Aorta (tissue), 5 donors: ENCODE measurements at regions not wholly inside any gene's neighbourhood (a gene's known extent, or its start where the extent isn't known, plus 50 kb on each side); places are given as distances from the start of the nearest gene placed in this dataset.

Experiments used
- ATAC-seq: fragments of 200-7000 bp; cut with Tn5 transposase; one replicate; pipeline ENCODE4 v1.9.1; 2022; ENCODE audit warnings: moderate library complexity; ENCODE audit not compliant: low FRiP score
- DNase-seq, 2 donors: peaks; one replicate each; pipeline ENCODE4 v3.0.0-alpha.2; 2020
- H3K27ac ChIP-seq, 2 donors: one replicate each; pipeline ENCODE4 v1.5.1; 2013; ENCODE audit warnings: low read length in 2 of 2, mild to moderate bottlenecking in 2 of 2, moderate library complexity in 2 of 2, control low read depth in 1 of 2, inconsistent platforms in 1 of 2, low read depth in 1 of 2
- H3K27me3 ChIP-seq, 2 donors: one replicate each; pipeline ENCODE4 v1.6.1; 2013; ENCODE audit warnings: control low read depth in 1 of 2, low read length in 1 of 2, mild to moderate bottlenecking in 1 of 2, moderate library complexity in 1 of 2; ENCODE audit not compliant: insufficient read depth in 2 of 2, control insufficient read depth in 1 of 2
- H3K36me3 ChIP-seq, 2 donors: one replicate each; pipeline ENCODE4 v1.6.1; 2013; ENCODE audit warnings: control low read depth in 1 of 2, low read length in 1 of 2, mild to moderate bottlenecking in 1 of 2; ENCODE audit not compliant: insufficient read depth in 2 of 2, control insufficient read depth in 1 of 2
- H3K4me1 ChIP-seq, 2 donors: one replicate each; pipeline ENCODE4 v1.6.1; 2013; ENCODE audit warnings: low read length in 2 of 2, control low read depth in 1 of 2, mild to moderate bottlenecking in 1 of 2, moderate library complexity in 1 of 2; ENCODE audit not compliant: insufficient read depth in 2 of 2, control insufficient read depth in 1 of 2
- H3K4me3 ChIP-seq, 2 donors: one replicate each; pipeline ENCODE4 v1.5.1; 2013; ENCODE audit warnings: low read length in 2 of 2, control low read depth in 1 of 2, mild to moderate bottlenecking in 1 of 2
- H3K9me3 ChIP-seq: one replicate; pipeline ENCODE4 v1.6.1; 2013; ENCODE audit warnings: mild to moderate bottlenecking, low read length; ENCODE audit not compliant: control insufficient read depth
- WGBS, 2 donors: extraction: QIAGEN DNeasy Blood & Tissue Kit; methylation state at CpG; one replicate each; pipeline ENCODE4 v1.1.7; 2013; 5-methylcytosine and 5-hydroxymethylcytosine counted together
- intact Hi-C, 2 donors: fragments of 100-400 bp; cut with DNase I; formaldehyde crosslinking; loops; one replicate each; pipeline versions ENCODE4 v1.14.2 to v1.15.0; 2022
- donor health status: healthy with polysubstance abuse.
- donor health status: Bipolar disorder and iron deficiency.
- donor health status: DM: no; HTN: no; CAD: no.
- donor health status: DM: no; HTN: no; CAD: no.
- donor health status: DM: yes; HTN: yes; CAD: no.

- H3K27me3 ChIP-seq: no peaks in the 10 kb centered on the region
- DNase-seq (no peak), ATAC-seq (no peak)
- no peak overlapping the region for H3K4me3 ChIP-seq
- no peaks in the 10 kb centered on the region for H3K4me1 ChIP-seq
- peaks cover 2% of the 10 kb centered on the region for H3K9me3 ChIP-seq
- WGBS, 2 donors: 33 to 39% methylated on average over 9 of the region's 9 CpGs
- intact Hi-C loops: no loop called here
- H3K36me3 ChIP-seq: no peaks in the 10 kb centered on the region
- no peak overlapping the region for H3K27ac ChIP-seq
These were observed 287.6 kb upstream of the MGMT start for GRCh38 chr10:129179245-129179971.

GRCh38 chr10:129179972-129180678 is 286.9 kb upstream of the MGMT start:
- intact Hi-C loops: no loop called here
- Histone ChIP-seq H3K9me3 (peaks cover 2% of the 10 kb centered on the region), H3K4me1 (no peaks in the 10 kb centered on the region), H3K27me3 (no peaks in the 10 kb centered on the region), H3K27ac (no peak overlapping the region), H3K36me3 (no peaks in the 10 kb centered on the region), H3K4me3 (no peak overlapping the region)
- 49 to 58% methylated on average over 11 of the region's 11 CpGs for WGBS, 2 donors
- DNase-seq: no peak
- no peak for ATAC-seq

GRCh38 chr10:129184196-129184595 is 282.8 kb upstream of the MGMT start:
- no peak overlapping the region for H3K4me3 ChIP-seq
- intact Hi-C loops: no loop called here
- H3K27me3 ChIP-seq: no peaks in the 10 kb centered on the region
- WGBS, 2 donors: 76 to 78% methylated on average over 7 of the region's 7 CpGs
- DNase-seq: no peak
- H3K4me1 ChIP-seq: no peaks in the 10 kb centered on the region
- no peak overlapping the region for H3K27ac ChIP-seq
- H3K9me3 ChIP-seq: peaks cover 3% of the 10 kb centered on the region
- H3K36me3 ChIP-seq: no peaks in the 10 kb centered on the region
- no peak for ATAC-seq

- Histone ChIP-seq H3K36me3 (no peaks in the 10 kb centered on the region), H3K9me3 (peaks cover 2% of the 10 kb centered on the region), H3K27ac (no peak overlapping the region), H3K4me3 (no peak overlapping the region), H3K27me3 (no peaks in the 10 kb centered on the region), H3K4me1 (no peaks in the 10 kb centered on the region)
- no peak for ATAC-seq
- DNase-seq: no peak
- intact Hi-C loops: no loop called here
- WGBS, 2 donors: 40 to 45% methylated on average over 2 of the region's 2 CpGs
These were observed 279.7 kb upstream of the MGMT start for GRCh38 chr10:129187331-129187730.

GRCh38 chr10:129191797-129192196 is 275.2 kb upstream of the MGMT start:
- Histone ChIP-seq H3K27ac (no peak overlapping the region), H3K4me1 (no peaks in the 10 kb centered on the region), H3K9me3 (no peaks in the 10 kb centered on the region), H3K27me3 (peaks cover 0 to 2% of the 10 kb centered on the region in 2 donors), H3K36me3 (no peaks in the 10 kb centered on the region), H3K4me3 (no peak overlapping the region)
- intact Hi-C loops: no loop called here
- WGBS, 2 donors: 37 to 49% methylated on average over 4 of the region's 4 CpGs
- DNase-seq: no peak
- no peak for ATAC-seq

GRCh38 chr10:129192344-129193128 is 274.5 kb upstream of the MGMT start:
- Histone ChIP-seq H3K4me1 (no peaks in the 10 kb centered on the region), H3K27me3 (peaks cover 0 to 2% of the 10 kb centered on the region in 2 donors), H3K9me3 (no peaks in the 10 kb centered on the region), H3K4me3 (no peak overlapping the region), H3K27ac (no peak overlapping the region), H3K36me3 (no peaks in the 10 kb centered on the region)
- ATAC-seq (peak; percentile 77), DNase-seq (peak; percentile 66 to 77)
- WGBS, 2 donors: 48 to 53% methylated on average over 11 of the region's 11 CpGs
- intact Hi-C loops: no loop called here

- Histone ChIP-seq H3K4me3 (no peak overlapping the region), H3K27me3 (peaks cover 0 to 2% of the 10 kb centered on the region in 2 donors), H3K9me3 (no peaks in the 10 kb centered on the region), H3K36me3 (no peaks in the 10 kb centered on the region), H3K27ac (no peak overlapping the region), H3K4me1 (no peaks in the 10 kb centered on the region)
- no peak for DNase-seq
- WGBS, 2 donors: 77% methylated on average over 12 of the region's 12 CpGs
- peak; percentile 40 for ATAC-seq
- intact Hi-C loops: no loop called here
These were observed 273.9 kb upstream of the MGMT start for GRCh38 chr10:129193148-129193547.

GRCh38 chr10:129194181-129194870 is 272.7 kb upstream of the MGMT start:
- H3K4me3 ChIP-seq: no peak overlapping the region
- WGBS, 2 donors: 76 to 85% methylated on average over 3 of the region's 3 CpGs
- intact Hi-C loops: no loop called here
- ATAC-seq (no peak), DNase-seq (no peak)
- no peaks in the 10 kb centered on the region for H3K9me3 ChIP-seq
- no peak overlapping the region for H3K27ac ChIP-seq
- H3K4me1 ChIP-seq: no peaks in the 10 kb centered on the region
- H3K36me3 ChIP-seq: no peaks in the 10 kb centered on the region
- H3K27me3 ChIP-seq: peaks cover 0 to 2% of the 10 kb centered on the region in 2 donors
